ENCODE measurements at regions not wholly inside any gene's neighbourhood (a gene's known extent, or its start where the extent isn't known, plus 50 kb on each side); places are given as distances from the start of the nearest gene placed in this dataset.

DNA sequence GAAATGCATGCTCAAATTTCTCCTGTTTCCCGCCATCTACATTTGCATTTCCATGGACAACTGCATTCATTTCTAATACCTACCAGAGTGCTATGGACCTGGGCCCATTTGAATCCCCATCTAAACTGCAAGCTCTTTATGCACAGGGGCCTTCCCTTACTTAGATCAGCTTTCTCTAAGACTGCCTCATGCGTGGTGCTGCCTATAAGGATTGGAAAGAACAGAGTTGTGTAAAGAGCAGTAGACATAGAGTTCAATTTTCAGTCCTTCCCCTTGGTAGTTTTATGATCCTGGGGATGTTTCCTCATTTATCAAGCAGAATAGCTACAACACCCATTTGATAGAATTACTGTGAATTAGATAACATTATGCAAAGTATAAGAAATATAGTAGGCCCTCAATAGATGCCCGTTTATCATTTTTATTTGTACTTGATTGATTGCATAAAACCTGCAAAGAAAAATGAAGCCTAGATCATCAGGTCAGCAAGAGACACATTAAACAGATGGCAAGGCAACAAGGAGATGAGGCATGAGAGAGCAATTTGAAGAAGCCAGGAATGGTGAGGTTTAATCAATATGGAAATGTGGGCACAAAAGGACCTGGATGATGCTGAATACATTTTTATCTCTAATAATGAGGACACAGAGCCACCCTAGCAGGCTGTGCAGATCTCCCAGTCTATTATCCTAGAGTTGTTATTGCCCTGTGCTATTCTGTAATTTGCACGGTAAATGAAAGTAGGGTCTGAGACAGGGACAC is 359.7 kb downstream of the FAM181B start:
- DNase-seq (ENCODE audit: low read depth): no peak

DNA sequence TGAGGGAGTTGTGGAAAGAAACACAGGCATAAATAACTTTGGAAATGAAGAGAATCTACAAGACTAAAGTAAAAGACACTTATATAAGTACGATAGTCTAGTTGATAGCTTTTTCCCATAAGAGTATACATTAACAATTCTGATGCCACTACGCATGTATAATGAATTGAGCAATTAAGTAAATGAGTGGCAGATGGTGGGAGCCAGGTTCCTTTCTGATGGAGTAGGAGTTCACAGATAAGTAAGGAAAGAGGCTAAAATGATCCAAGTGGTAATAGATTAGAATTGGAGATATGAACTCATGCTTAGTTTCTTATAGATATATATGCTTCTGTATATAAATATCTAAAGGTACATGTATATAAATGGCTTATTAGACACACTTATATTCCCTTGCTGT is 368.3 kb downstream of the FAM181B start:
- no peak for DNase-seq (ENCODE audit: low read depth)

DNA sequence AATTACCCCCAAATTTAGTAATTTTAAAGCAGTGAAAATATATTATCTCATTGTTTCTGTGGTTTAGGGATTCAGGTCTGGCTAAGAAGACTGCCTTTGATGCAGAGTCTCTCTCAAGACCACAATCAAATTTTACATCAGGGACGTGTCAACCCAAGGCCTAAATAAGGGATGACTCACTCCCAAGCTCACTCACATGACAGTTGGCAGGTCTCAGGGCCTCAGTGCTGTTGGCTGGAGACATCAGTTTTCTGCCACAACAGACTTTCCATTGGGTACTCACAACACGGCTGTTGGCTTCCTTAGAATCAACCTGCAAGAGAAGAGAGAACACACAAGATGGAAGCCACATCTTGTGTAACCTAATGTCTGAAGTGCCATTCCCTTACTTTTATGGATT is 377.3 kb downstream of the FAM181B start:
- DNase-seq (ENCODE audit: low read depth): no peak

DNA sequence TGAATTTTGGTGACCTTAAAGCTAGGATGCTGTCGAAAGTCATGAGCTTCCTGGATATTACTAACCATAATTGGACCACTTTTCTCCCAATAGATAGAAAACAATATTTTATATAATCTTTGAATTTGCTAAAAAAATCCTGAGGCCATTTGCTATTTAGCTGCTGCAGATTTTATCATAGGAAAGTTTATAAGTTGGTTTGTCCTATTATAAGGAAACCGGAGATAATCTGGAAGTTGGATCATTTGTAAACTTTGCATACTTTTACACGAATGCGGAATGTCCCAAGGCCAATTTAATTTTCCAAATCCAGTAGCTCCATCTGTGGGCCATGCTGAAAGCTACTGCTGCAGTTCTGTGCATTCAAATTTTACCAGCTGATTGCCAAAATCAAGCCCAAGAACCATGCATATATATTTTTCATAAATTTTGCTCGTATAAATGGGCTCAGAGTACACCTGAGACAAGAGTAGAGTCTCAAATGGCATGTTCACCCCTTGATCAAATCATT is 378.3 kb downstream of the FAM181B start:
- DNase-seq (ENCODE audit: low read depth): no peak

DNA sequence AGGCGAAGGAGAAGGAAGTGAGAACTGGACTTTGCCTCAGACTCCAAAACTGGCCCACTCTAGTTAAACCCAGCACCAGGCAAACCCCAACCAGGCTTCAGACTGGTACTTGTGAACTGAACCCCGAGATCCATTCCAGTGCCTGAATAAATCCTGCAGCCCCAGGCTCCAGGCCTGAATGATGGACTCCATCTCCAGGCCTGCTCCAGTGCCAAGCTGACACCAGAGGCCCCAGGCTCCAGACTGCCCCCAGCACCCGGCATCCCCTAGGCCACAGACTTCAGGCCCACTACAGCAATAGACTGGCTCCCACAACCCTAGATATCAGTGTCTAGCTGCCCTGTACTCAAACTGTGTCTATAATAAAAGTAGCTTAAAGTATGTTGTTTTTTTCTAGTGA is 406.8 kb downstream of the FAM181B start:
- no peak for DNase-seq (ENCODE audit: low read depth)

DNA sequence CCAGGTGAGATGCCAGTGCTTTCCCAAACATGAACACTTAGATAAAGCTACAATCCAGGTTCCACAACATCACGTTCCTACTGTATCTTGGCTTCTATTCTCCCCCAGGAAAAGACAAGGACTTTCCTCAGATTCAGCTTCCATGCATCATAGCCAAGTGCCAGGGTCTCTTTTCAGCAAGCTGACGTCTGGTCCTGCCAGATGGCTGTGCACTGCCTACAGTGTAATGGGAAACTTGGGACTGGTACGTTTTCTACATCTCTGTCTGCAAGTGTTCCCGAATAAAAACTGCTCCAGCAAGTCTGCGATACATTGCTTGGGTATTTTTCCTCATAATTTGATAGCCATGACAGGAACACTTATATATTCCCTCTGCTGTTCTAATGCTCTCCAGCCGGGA is 412.5 kb downstream of the FAM181B start:
- no peak for DNase-seq (ENCODE audit: low read depth)

DNA sequence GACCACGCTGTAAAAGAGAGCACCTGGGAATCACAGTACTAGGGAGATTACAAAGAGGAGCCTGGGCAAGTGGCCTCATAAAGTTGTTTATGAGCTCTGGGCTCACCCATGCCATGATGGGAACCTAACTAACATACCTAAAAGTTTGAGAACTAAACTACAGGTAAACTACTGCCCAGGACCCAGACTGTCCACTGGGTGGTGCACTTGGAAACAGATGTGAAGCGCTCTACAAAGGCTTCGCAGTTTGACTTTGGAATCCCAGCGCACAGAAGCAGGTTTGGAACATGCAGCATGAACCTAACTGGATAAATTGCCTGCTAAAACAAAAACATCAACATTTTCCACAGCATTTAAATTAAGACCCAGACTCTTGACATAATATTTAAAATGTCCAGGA is 418.6 kb downstream of the FAM181B start:
- no peak for DNase-seq (ENCODE audit: low read depth)

DNA sequence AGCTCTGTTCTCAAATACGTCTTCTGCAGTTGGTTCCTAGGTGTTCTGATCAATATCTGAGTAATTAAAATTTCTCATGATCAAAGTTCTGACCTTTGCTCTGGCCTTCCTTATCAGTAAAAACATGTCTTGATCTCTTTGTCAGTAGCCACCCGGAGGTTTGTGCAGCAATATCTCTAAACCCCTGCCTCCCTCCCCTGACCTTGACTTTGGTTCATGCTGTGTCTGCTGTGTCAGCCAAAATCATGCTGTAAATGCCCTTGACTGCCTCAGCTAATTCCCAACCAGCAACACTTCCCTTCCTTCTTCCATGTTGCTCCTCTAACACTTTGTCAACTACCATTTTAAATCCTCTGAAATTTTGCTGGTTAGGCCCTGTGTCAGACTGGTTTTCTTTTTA is 424.7 kb downstream of the FAM181B start:
- DNase-seq (ENCODE audit: low read depth): no peak

DNA sequence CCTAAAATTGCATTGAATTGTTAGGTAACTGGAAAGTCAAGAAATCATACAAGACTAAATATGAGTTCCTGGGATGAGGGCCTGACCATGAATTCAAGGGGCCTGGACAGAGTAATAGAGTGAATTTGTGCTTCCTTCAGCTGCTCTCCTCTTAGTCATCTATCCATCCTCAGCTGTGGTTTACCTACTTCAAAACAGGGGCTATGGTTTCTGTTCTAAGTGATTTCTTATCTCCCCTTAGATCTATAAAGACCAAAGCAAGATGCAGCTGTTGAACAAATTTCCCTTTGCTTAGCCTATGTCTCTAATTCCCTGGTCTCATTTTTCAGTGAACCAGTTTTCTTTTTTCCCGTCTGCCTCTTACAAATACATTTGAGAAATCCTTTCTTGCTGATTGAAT is 428.5 kb downstream of the FAM181B start:
- no peak for DNase-seq (ENCODE audit: low read depth)

DNA sequence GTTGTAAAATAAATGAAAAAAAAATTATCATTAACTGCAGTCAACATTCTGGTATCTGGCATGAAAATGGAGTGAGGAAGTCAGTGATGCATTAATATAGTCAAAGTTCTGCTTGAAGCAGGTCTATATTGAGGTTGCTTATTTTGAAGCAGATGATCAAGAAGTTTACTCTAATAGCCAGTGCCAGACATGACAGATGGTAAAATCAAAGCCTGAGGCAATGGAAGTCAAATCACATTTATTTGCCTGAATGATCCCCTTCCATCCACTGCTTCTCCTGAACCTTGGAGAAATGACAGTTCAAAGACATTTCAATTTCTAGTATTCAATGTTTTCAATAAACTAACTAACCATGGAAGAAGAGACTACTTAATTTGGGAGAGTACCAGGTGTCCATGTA is 430.0 kb downstream of the FAM181B start:
- DNase-seq (ENCODE audit: low read depth): no peak

DNA sequence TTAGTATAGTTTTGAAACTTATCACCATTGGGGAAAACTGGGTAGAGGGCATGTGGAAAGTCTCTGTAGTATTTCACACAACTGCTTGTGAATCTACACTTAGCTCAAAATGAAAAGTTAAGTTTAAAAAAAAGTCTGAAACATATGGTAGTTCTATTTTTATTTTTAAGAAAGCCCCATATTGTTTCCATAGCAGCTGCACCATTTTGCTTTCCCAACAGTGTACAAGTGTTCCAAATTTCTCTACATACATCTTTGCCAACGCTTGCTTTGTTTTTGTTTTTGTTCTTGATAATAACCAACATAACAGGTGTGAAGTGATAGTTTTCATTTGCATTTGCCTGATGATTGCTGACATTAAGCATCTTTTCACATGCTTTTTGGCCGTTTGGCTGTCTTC is 445.2 kb downstream of the FAM181B start:
- DNase-seq (ENCODE audit: low read depth): no peak

DNA sequence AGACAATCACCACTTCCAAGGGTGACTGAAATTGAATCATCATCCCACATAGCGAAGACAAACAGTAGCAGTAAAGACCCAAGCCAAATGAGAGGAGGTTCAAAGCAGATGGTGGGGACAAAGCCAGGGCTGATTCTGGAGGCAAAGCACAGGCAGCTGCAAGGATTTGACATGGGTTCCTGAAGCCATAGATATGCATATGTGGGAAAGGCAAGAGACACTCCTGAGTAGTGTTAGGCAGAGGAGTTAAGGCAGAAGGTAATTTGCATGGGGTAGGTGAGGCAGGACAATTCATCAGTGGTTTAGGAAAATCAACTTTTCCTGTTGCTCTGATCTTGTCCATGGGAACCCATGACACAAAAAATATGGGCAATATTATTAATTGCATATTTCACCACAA is 462.8 kb downstream of the FAM181B start:
- DNase-seq (ENCODE audit: low read depth): no peak

DNA sequence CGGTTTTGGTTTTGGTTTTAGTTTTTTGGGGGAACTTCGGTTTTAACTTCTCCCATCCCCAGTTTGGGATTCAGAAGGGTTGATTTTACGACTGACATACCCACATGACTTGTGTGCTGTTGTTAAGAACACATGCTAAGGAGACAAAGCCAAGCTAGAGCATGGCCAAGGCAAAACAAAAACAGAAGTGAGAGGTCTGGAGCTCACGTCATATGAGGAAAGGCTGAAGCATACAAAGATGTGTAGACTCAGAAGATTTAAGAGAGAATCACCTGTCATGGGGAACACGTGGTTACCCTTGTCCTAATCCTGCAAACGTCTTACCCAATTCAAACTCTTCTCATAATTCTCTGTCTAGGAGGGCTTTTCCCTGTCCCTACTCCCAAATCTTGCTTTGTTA is 465.0 kb downstream of the FAM181B start:
- no peak for DNase-seq (ENCODE audit: low read depth)

DNA sequence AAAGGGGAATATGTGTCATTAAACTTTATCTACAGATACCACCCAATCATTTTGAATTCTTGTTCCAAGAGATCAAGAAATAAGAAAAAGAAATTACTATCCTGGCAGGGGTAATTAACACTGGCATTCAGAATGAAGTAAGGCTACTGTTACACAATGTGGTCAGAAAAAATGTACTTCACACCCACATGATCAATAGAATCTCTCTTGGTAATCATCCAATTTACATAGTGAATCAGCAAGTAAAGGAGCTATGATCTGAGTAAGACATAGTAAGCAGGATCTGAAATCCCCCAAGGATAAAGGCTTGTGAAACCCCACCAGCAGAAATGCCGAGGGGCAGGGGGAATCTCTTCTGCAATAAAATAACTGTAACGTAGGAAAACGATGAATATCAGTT is 466.5 kb downstream of the FAM181B start:
- DNase-seq (ENCODE audit: low read depth): no peak

DNA sequence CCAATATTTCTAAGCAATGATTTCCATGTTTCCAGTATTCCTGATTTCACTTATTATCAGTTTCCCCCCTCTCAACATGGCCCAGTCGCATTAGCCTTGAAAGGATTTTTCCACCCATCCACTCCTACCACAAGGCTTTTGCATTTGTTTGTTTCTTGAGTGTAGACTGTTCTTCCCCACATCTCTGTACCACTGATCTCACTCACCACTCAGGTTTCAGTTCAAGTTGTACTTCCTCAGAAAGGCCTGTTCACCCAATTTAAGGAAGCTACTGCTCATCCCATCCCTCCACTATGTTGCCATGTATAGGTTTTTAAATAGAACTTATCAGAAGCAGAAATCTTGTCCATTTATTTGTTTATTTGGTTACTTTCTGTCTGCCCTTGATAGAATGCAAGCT is 472.3 kb downstream of the FAM181B start:
- no peak for DNase-seq (ENCODE audit: low read depth)

DNA sequence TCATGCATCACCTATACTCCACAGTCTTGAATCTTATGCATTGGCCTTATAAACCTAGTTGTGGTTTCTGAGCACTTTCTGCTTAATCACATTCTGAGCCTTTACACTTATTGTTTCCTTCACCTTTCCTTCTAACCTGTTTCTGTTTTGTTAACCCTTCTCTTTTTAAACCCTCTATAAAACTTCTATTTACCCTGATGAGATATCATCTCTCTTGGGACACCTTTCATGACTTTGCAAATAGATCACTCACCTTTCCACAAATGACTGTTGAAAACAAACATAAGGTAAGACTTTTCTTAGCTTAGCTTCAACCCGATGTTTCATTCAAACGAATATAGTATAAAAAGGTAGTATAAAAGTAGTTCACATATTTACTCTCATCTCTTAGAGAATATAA is 483.6 kb downstream of the FAM181B start:
- no peak for DNase-seq (ENCODE audit: low read depth)

DNA sequence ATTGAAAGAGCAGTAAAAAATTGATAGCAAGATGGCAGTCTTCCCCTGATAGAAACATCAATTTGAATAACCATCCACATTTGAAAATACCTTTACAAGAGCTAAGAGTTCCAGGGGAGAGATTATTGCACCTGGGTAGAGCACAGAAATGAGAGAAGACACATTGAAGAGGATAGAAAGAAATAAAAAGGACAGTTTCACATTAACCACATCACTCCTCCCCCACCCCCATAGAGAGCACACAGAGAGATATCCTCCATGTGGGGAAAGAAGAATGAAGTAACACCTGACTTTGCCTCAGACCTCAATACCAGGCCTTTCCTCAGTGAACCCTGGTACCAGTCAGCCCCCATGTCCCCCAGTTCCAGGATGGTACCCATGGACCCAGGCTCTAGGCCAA is 486.7 kb downstream of the FAM181B start:
- DNase-seq (ENCODE audit: low read depth): no peak

DNA sequence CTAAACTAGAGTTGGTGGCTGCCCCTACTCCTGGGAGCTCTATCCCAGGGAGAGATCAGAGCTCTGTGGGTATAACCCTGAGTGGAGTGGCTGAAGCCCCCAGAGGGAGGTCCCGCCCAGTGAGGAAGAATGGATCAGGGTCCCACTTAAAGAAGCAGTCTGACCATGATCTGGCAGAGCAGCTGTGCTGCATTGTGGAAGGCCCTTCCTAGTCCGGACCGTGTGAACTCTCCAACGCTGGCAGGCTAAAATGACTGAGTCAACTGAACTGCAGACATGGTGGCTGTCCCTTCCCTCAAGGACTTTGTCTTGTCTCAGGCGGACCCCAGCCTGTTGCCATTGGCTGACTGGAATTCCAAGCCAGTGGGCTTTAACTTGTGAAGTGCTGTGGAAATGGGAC is 494.2 kb downstream of the FAM181B start:
- DNase-seq (ENCODE audit: low read depth): no peak

DNA sequence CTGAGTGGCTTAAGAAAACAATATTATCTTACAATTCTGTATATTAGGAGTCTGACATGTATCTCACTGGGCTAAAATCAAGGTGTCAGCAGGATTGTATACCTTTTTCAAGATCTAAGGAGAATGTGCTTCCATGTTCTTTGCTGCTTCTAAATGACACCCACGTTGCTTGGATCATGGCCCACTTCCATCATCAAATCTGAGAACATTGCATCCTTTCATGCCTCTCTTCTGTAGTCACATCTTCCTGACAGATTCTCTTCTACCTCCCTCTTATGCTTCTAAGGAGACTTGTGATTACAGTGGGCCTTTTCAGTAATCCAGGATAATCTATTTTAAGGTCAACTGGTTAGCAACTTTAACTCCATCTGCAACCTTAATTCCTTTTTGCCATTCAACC is 499.4 kb downstream of the FAM181B start:
- no peak for DNase-seq (ENCODE audit: low read depth)

DNA sequence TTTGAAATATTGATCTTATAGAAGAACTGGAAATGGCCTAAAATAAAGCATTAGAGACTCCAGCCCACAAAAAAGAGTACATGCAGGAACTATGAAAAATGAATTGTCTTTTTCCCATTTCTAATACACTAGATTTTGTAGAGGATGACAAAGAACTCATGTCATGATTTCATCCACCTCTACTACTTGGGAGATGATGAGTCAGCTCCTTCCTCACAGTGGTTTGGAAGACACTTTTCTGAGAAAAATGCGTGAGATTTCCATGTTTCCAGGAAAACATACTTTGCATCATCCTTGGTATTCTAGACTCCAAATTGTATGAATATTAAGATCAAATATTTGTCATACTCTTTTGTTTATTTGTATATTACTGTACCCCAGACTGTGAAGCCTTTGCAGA is 500.5 kb downstream of the FAM181B start:
- DNase-seq (ENCODE audit: low read depth): no peak

DNA sequence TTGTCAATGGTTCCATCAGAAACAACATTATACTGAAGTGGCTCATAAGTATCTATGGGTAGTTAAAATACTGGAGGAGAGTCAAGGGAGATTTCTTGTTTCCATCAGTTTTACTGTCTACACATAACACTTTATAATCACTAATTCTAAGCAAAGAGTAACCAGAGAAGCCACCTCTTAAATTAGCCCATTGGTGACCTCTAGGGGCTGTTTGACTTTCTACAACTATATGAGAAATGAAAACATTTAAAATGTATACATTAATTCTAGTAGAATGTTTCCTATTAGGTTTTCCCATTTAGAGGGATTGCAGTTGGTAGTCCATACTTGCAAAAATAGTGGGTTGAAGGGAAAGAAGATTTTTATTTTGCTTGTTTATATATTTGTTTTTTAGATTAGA is 504.3 kb downstream of the FAM181B start:
- peak; percentile 31 for DNase-seq (ENCODE audit: low read depth)

DNA sequence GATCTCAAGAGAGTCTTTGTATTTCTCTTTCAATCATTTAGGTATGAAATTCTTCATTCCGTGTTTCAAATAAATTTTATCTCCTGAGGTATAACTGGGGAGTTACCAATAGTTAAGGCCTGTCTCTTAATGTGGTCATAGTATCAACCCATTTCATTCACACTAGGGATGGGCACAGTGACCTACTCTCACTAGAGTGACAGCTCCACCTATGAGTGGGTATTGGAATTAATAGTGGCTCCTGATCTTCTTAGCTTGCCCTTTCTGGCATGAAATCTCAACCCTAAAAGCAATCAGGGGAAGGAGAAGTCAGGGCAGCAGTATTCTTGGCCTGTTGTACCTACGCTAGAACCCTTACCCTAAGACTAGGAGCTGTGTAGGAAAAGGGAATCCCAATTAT is 507.7 kb downstream of the FAM181B start:
- DNase-seq (ENCODE audit: low read depth): no peak

DNA sequence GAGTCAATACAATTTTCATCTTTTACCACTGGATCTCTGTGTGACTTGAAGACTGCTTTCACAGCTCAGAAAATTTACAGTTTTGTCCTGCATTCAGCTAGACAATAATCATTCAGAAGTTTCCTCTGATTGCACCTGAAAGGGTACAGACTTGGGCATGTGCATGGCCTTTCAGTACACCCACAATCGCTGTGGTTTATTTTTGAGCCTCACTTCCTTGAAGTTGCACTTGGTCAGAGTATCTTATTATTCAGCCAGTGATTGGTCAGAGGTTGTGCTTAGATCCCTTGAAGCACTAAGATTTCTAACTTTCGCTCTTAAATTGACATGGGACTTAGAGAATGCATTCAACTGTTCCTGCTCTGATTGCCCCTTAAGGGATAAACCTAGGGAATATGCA is 508.2 kb downstream of the FAM181B start:
- DNase-seq (ENCODE audit: low read depth): no peak

DNA sequence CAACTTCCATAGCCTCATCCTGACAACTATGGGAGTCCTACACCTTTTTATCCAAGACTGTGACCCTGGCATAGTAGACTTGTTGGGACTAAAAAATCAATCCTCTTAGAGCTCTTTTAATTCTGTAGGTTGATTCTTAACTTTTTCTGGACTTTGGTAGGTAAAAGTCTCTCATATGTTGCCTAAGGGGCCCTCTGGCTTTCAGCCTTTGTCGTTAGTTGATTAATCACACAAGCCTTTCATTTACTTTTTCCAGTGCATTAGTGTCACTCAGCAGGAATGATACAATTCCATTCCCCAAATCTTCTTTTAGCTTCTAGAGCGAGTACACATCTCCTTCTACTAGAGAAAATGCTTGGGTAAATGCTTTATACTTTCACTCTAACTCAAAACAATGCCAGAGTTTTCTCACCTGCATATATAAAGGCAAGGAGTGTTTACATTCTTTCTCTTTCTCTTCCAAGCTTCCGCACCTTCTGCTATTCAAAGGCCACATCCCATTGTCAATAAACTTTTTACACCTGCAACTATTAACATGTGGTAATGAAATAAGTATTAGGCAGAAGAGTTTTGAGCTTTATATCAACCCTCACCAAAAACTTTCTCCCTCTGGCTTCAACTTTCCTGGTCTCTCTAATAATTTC is 516.6 kb downstream of the FAM181B start:
- no peak for DNase-seq (ENCODE audit: low read depth)
